ENCODE measurements at regions not wholly inside any gene's neighbourhood (a gene's known extent, or its start where the extent isn't known, plus 50 kb on each side); places are given as distances from the start of the nearest gene placed in this dataset.

DNA sequence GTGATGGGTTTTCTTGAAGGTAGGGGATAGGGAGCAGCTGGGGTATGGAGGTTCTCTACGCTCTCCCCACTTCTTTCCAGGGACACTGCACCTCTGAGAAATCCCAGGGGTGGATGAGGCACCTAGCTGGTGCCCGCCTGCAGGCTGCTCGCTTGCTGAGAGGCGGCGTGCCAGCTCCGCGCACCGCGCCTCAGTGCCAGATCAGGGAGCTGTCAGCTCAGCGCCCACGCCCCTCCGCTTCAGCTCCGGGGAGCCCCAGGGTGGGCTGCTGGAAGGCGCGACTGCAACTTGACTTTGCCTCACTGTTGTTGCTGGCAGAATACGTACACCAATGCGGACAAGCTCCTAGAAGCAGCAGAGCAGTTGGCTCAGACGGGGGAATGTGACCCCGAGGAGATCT is 345.7 kb upstream of the UMPS start:
- no peaks in the 10 kb centered on the region for H3K4me1 Mint-ChIP-seq
- H3K9me3 Mint-ChIP-seq: no peaks in the 10 kb centered on the region
- peaks cover 26% of the 10 kb centered on the region for H3K27me3 Mint-ChIP-seq
- CTCF ChIA-PET: no interaction called here
- H3K27ac Mint-ChIP-seq: no peak overlapping the region
- DNase-seq: no peak
- no peak overlapping the region for H3K4me3 Mint-ChIP-seq
- H3K36me3 Mint-ChIP-seq: no peaks in the 10 kb centered on the region

DNA sequence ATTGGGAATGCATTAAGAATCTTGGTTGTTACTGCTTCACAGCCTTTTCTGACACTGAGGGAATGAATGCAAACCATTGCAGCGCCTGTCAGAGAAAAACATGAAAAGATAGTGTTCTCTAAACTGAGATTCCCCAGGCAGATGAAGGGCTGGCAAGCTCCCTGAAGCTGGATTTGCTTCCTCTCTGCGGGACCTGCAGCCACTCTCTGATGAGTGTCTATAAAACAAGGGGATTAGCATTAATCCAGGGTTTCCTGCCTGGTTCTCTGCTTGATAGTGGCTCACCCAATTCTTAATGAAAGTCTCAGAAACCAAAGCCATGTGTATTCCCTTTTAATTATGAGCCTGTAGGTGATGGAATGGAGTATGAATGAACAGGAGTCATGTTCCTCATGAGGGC is 344.3 kb upstream of the UMPS start:
- peaks cover 36% of the 10 kb centered on the region for H3K27me3 Mint-ChIP-seq
- DNase-seq: no peak

DNA sequence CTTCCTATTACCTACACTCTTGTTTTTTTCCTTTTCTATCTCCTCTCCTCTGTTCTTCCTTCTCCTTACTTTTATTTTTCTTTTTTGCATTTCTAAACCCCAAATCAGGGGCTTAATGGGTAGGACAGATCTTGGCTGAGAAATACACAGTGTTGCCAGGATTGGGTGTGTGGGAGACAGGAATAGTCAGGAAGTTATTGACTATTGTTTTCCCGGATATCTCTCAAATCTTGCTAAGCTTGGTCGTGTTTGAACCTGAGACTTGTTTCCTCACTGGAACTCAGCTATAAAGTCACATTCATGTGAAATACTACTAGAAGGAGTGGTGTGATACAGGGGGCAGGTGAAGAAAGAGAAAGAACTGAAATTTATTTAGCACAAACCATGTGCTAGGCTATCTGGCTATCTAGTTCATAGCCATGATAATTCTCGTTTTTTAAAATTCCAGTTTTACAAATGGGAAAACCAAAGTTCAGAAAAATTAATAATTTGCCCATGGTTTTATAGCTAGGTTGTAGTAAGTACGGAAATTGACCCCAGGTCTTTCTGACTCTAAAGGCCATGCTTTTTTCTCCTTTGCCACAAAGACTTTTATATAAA is 343.2 kb upstream of the UMPS start:
- no peaks in the 10 kb centered on the region for H3K4me1 Mint-ChIP-seq
- H3K36me3 Mint-ChIP-seq: no peaks in the 10 kb centered on the region
- H3K27ac Mint-ChIP-seq: no peak overlapping the region
- peaks cover 38% of the 10 kb centered on the region for H3K27me3 Mint-ChIP-seq
- no peaks in the 10 kb centered on the region for H3K9me3 Mint-ChIP-seq
- CTCF ChIA-PET: no interaction called here
- no peak overlapping the region for H3K4me3 Mint-ChIP-seq
- DNase-seq: no peak

More for the DNA sequence above, 344.3 kb upstream of the UMPS start:
- CTCF ChIA-PET: no interaction called here
- no peak overlapping the region for H3K27ac Mint-ChIP-seq
- H3K36me3 Mint-ChIP-seq: no peaks in the 10 kb centered on the region
- H3K9me3 Mint-ChIP-seq: no peaks in the 10 kb centered on the region
- no peaks in the 10 kb centered on the region for H3K4me1 Mint-ChIP-seq
- H3K4me3 Mint-ChIP-seq: no peak overlapping the region

DNA sequence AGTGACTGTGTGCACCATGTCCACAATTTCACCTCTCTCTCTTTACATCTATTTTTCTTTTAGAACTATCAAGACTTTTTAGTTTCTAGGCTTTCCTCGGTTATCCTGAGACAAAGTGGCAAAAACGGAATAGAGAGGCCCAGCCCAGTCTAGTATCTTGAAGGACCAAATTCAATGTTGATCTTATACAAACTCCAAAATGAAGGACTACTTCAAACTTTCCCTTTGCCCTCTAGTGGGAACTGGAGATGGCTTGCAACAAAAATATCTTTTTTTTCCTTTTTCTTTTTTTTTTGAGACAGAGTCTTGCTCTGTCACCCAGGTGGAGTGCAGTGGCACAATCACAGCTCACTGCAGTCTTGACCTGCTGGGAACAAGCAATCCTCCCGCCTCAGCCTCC is 338.5 kb upstream of the UMPS start:
- DNase-seq: no peak
- Mint-ChIP-seq H3K4me3 (no peak overlapping the region), H3K4me1 (no peaks in the 10 kb centered on the region), H3K27ac (no peak overlapping the region), H3K27me3 (peaks cover 23% of the 10 kb centered on the region), H3K9me3 (no peaks in the 10 kb centered on the region), H3K36me3 (no peaks in the 10 kb centered on the region)
- CTCF ChIA-PET: no interaction called here

DNA sequence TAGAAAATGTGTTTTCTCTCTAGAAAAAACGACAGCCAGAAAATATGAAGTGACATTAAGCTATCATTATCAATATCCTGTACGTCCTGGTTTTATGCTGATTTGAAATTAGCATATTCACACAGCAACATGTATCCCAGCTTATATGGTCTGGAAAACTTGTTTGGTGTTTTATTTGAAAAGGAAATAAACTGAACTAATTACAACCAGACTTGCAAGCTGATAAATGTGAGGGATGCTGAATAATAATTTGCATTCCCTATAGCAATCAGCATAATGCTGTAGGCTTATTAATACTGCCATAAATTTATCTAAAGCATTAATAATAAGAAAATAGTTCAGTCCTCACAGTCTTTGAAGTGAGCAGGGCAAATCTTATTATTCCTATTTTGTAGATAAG is 336.9 kb upstream of the UMPS start:
- H3K4me3 Mint-ChIP-seq: no peak overlapping the region
- H3K9me3 Mint-ChIP-seq: no peaks in the 10 kb centered on the region
- no peaks in the 10 kb centered on the region for H3K4me1 Mint-ChIP-seq
- DNase-seq: no peak
- CTCF ChIA-PET: no interaction called here
- H3K27ac Mint-ChIP-seq: no peak overlapping the region
- H3K27me3 Mint-ChIP-seq: peaks cover 27% of the 10 kb centered on the region
- no peaks in the 10 kb centered on the region for H3K36me3 Mint-ChIP-seq

DNA sequence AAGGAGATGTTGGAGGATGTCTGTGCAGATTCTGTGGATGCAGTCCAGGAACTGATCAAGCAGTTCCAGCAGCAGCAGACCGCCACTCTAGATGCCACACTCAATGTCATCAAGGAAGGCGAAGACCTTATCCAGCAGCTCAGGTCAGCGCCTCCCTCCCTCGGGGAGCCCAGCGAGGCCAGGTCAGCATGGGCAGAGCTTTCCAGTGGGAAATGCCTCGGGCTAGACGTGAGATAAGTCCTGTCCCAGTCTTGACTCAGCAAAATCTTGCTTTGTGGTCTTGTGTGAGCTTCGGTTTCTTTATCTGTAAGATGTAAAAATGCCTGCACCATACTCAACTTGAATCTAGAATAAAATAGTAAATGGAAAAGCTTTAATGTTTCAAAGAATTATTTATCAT is 335.1 kb upstream of the UMPS start:
- CTCF ChIA-PET: interaction anchor here (1.7 kb wide), 1 partner anchor 45 kb away, joined by 3 read pairs; no protein-coding TSS in a partner anchor
- Mint-ChIP-seq H3K36me3 (no peaks in the 10 kb centered on the region), H3K4me1 (no peaks in the 10 kb centered on the region), H3K27ac (no peak overlapping the region), H3K9me3 (no peaks in the 10 kb centered on the region), H3K4me3 (no peak overlapping the region), H3K27me3 (peaks cover 31% of the 10 kb centered on the region)
- DNase-seq: no peak

DNA sequence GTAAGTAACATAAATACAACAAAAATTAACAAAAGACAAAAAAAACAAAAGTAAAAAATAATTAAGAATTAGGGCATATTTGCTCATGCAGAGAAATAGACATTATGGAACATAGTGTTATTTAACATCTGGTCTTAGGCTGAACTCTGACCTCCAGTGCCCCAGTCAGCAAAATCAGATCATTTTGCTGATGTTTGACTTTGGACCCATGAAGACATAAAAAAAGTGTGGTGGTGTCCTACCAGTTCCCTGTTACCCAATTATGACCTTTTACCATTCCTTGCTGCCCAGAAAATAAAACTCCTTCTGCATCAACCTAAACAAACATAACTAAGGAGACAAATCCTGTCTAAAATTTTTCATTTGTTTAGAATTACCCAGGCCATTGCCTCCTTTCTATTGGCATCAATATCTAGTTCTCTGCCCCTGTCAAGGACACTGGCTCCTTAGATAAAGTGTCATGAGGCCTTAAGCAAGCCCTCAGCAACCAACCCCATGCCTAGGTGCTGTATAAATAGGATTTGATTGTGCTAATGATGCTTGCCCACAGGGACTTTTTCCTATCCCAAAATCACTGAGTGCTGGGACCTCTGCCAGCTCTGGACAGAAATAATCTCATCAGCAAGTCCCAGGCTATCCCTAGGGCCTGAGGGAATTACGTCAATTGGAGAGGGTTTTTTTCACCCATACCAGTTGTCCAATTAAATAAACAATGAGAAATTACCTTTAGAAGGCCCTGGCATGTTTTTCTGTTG is 334.5 kb upstream of the UMPS start:
- CTCF ChIA-PET: interaction anchor here (1.7 kb wide), 1 partner anchor 45 kb away, joined by 3 read pairs; no protein-coding TSS in a partner anchor
- Mint-ChIP-seq H3K27ac (no peak overlapping the region), H3K27me3 (peaks cover 27% of the 10 kb centered on the region), H3K4me3 (no peak overlapping the region), H3K9me3 (no peaks in the 10 kb centered on the region), H3K36me3 (no peaks in the 10 kb centered on the region), H3K4me1 (no peaks in the 10 kb centered on the region)
- DNase-seq: no peak

DNA sequence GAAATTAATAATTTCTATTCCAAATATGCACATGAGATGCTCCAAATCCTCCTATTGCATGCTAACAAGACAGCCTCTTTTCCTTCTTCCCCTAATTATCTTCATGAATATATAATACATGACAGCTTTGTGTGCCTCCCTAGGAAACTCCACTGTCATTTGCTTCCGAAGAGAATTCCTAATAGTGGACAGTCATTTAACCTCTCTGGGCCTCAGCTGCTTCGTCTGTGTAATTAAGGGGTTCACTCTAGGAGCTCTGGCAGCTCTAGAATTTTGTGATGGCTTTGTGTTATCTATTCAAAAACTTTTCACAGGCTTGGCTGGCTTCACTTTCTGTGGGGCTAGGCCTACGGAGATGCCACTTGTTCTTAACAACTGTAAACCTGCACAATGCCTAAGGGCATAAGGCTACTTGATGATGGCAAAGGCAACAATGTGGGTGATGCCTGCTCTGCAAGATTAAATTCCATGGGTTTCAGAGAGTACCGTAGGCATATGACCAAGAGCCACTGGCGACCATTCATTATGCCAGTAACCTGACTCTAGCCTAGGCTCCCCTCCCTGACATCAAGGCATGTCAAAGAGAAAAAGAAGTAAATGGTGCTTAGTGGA is 333.8 kb upstream of the UMPS start:
- CTCF ChIA-PET: no interaction called here
- H3K27ac Mint-ChIP-seq: no peak overlapping the region

DNA sequence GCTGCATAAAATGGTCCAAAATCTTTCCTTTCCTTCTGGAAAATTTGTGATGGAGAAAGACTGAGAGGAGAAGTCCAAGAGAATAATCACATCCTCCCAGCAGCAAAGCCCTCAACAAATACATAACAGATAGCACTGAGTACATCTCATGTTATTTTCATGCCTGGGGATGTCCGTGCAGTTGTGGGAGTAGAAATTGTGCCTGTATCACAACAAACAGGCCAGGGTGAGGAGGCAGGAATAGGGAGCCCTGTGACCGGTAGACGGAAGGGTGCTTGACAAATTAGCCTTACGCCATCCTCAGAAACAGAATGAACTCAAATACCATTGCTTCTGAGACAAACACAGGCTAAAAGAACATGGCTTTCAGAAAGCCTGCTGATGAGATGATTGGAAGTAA is 333.2 kb upstream of the UMPS start:
- Mint-ChIP-seq H3K4me1 (no peaks in the 10 kb centered on the region), H3K9me3 (no peaks in the 10 kb centered on the region)
- CTCF ChIA-PET: no interaction called here

More for the DNA sequence above, 333.8 kb upstream of the UMPS start:
- Mint-ChIP-seq H3K4me3 (no peak overlapping the region), H3K4me1 (no peaks in the 10 kb centered on the region), H3K9me3 (no peaks in the 10 kb centered on the region), H3K27me3 (peaks cover 23% of the 10 kb centered on the region), H3K36me3 (no peaks in the 10 kb centered on the region)
- no peak for DNase-seq

DNA sequence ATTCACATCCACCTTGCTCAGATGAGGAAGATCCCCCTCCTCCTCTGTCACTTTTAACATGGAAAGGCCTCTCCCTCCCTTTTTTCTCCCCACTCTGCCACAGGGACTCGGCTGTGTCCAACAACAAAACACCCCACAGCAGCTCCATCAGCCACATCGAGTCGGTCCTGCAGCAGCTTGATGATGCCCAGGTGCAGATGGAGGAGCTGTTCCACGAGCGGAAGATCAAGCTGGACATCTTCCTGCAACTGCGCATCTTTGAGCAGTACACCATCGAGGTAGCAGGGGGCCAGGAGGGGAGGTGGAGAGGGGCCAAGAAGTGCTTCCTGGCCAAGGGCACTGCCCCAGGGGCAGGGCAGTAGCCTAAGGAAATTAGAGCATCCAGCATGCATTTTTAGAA is 331.7 kb upstream of the UMPS start:
- no peaks in the 10 kb centered on the region for H3K36me3 Mint-ChIP-seq

More for the DNA sequence above, 333.2 kb upstream of the UMPS start:
- no peak for DNase-seq
- Mint-ChIP-seq H3K4me3 (no peak overlapping the region), H3K36me3 (no peaks in the 10 kb centered on the region), H3K27me3 (peaks cover 19% of the 10 kb centered on the region), H3K27ac (no peak overlapping the region)

DNA sequence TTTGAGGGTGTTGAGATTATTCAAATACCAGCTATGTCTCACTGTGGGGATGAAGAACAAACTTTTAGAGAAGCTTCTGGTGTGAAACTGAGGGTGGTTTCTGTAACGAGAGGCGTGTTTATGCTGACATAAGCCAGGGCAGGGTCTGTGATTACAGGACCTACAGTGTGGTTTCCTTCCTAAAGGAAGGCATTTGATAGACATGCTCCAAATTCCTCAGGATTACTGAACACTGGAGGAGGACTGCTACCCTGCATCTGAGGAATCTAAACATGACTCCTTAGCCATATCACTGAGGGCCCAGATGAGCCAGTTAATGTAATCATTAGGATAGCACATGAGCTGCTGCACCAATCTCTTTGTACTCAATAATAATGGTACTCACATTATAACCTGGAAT is 328.4 kb upstream of the UMPS start:
- no peaks in the 10 kb centered on the region for H3K36me3 Mint-ChIP-seq
- H3K27ac Mint-ChIP-seq: no peak overlapping the region
- H3K27me3 Mint-ChIP-seq: peaks cover 15% of the 10 kb centered on the region
- CTCF ChIA-PET: no interaction called here
- H3K9me3 Mint-ChIP-seq: no peaks in the 10 kb centered on the region
- no peaks in the 10 kb centered on the region for H3K4me1 Mint-ChIP-seq
- DNase-seq: no peak
- no peak overlapping the region for H3K4me3 Mint-ChIP-seq

More for the DNA sequence above, 331.7 kb upstream of the UMPS start:
- CTCF ChIA-PET: no interaction called here
- Mint-ChIP-seq H3K27me3 (peaks cover 19% of the 10 kb centered on the region), H3K27ac (no peak overlapping the region), H3K4me1 (no peaks in the 10 kb centered on the region), H3K4me3 (no peak overlapping the region), H3K9me3 (no peaks in the 10 kb centered on the region)
- DNase-seq: no peak

DNA sequence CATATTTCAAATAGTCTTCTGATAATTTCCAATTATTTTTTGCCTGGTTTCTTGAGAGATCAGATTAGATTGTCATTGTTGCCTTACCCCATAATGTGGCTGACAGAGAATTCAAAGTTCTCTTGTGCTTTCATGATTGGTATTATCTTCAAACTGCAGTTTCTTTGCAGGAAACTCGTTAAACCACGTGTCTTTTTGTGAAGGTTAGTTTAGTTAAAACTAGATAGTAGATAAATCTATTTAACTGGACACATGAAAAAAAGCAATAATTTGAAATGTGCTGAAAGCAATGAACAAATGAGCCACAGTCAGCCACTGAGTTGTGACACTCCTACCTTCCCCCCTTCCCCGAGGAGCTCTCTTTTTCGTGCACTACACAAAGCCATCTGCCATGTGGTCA is 327.5 kb upstream of the UMPS start:
- CTCF ChIA-PET: no interaction called here
- DNase-seq: no peak
- no peaks in the 10 kb centered on the region for H3K36me3 Mint-ChIP-seq
- H3K27me3 Mint-ChIP-seq: peaks cover 11% of the 10 kb centered on the region
- no peaks in the 10 kb centered on the region for H3K9me3 Mint-ChIP-seq
- H3K4me3 Mint-ChIP-seq: no peak overlapping the region
- no peaks in the 10 kb centered on the region for H3K4me1 Mint-ChIP-seq
- H3K27ac Mint-ChIP-seq: no peak overlapping the region

DNA sequence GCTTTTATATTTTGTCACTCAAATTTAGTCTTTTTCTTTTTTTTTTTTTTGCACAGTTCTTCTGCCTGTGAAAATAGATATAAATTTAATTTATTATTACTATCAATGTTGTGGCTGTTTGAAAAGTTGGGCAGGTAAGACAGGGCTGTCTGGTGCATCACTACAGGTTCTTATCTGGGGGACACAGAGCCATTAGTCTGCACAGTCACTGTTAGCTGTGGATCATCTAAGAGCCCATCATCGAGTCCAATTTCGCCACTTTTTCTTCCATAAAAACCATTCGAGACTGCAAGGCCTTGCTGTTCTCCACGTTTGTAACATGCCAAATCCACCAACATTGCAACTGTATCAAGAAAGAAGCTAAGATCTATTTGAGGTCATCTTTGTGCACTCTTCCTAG is 325.6 kb upstream of the UMPS start:
- Mint-ChIP-seq H3K36me3 (no peaks in the 10 kb centered on the region), H3K27ac (no peak overlapping the region), H3K9me3 (no peaks in the 10 kb centered on the region), H3K4me1 (no peaks in the 10 kb centered on the region), H3K4me3 (no peak overlapping the region), H3K27me3 (peaks cover 3% of the 10 kb centered on the region)
- CTCF ChIA-PET: no interaction called here
- DNase-seq: no peak

DNA sequence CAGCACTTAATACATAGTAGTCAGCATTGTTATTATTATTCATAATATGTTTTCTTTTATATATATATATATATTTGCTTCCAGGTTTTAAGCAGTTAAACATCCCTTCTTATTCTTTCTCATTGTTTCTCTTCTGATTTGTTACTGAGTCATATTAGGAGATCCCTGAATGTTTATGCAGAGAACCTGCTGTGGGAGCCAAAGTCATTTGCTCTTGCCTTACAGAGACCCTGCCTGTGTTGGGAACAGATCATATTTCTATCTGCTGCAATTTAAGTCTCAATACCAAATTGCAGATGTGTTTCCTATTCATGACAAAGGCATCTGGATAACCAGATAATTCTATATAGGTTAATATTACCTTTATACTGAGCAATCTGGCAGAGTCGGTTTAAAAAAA is 323.0 kb upstream of the UMPS start:
- Mint-ChIP-seq H3K9me3 (no peaks in the 10 kb centered on the region), H3K4me3 (no peak overlapping the region), H3K36me3 (no peaks in the 10 kb centered on the region), H3K27me3 (peaks cover 7% of the 10 kb centered on the region), H3K27ac (no peak overlapping the region), H3K4me1 (no peaks in the 10 kb centered on the region)
- CTCF ChIA-PET: no interaction called here
- no peak for DNase-seq

DNA sequence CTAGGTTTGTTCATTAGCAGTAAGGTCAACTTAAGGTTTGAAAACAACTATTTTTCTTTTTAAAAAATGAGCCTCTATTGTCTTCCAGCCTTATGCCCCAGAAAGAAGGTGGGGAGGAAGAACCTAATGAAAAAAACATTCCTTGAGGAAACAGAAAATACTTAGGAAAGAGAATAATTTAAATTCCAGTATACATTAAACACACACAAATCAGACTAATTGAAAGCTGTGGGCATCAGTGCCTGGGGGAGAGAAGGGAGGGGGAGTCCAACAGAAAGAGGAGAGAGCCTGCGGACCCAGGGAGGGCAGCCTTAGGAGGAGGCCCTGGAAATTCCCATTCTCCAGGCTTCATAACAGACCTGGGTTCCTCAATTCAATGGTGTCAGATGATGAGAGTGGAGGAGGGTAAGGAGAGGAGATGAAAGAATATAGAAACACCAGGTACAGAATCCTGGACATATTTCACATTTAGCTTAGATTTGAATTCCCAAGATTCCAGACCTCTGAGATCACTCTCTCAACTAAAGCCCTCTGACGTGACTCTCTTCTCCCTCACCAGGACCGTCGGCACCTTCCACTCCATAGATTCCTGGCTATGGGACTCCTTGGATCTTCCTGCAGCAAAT is 320.5 kb upstream of the UMPS start:
- no peaks in the 10 kb centered on the region for H3K9me3 Mint-ChIP-seq
- DNase-seq: no peak
- no peaks in the 10 kb centered on the region for H3K36me3 Mint-ChIP-seq
- no peak overlapping the region for H3K27ac Mint-ChIP-seq
- peaks cover 13% of the 10 kb centered on the region for H3K27me3 Mint-ChIP-seq
- CTCF ChIA-PET: interaction anchor here (0.7 kb wide), 1 partner anchor 401 kb away, joined by 3 read pairs; no protein-coding TSS in a partner anchor
- no peak overlapping the region for H3K4me3 Mint-ChIP-seq
- H3K4me1 Mint-ChIP-seq: no peaks in the 10 kb centered on the region
